ENCODE measurements at regions not wholly inside any gene's neighbourhood (a gene's known extent, or its start where the extent isn't known, plus 50 kb on each side); places are given as distances from the start of the nearest gene placed in this dataset.

DNA sequence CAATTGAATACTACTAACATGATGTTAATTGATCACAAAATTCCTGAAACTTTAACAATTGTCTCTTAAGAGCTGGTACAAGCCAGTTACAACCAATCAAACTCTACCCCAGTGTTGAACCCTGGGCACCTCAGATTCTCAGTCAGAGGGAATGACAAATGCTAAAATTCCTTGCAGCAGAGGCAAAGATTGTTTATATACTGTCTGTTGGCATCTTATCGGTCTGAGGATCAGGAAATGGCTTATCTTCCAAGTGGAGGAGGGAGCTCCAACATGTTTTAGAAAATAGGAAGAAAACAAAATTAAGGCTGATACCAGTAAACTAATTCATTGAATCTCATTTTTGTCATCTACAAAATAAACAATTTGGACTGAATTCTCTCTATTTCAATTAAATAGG, 527.8 kb upstream of the ZNF608 start:
- TF ChIP-seq, protein P1, sequence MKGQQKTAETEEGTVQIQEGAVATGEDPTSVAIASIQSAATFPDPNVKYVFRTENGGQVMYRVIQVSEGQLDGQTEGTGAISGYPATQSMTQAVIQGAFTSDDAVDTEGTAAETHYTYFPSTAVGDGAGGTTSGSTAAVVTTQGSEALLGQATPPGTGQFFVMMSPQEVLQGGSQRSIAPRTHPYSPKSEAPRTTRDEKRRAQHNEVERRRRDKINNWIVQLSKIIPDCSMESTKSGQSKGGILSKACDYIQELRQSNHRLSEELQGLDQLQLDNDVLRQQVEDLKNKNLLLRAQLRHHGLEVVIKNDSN (IDR thresholded peaks at IDR 0.05), result no peak
- TF ChIP-seq TAF1 (IDR thresholded peaks at IDR 0.05; ENCODE audit: low read depth), result no peak
- no peak for TF ChIP-seq EP300 (IDR thresholded peaks at IDR 0.05; ENCODE audit: borderline replicate concordance)
- no peak for TF ChIP-seq RAD21 (IDR thresholded peaks at IDR 0.05; ENCODE audit: low read depth)
- no peak for TF ChIP-seq CEBPB (IDR thresholded peaks at IDR 0.05)
- TF ChIP-seq TEAD4 (IDR thresholded peaks at IDR 0.05), result no peak
- TF ChIP-seq EGR1 (IDR thresholded peaks at IDR 0.05), result no peak
- no peak for TF ChIP-seq TCF12 (IDR thresholded peaks at IDR 0.05; ENCODE audit: low read depth)
